Cerebellar cortex (tissue), 1 donor: ENCODE measurements at regions not wholly inside any gene's neighbourhood (a gene's known extent, or its start where the extent isn't known, plus 50 kb on each side); places are given as distances from the start of the nearest gene placed in this dataset.

ENCODE experiments used
- DNase-seq: peaks from one replicate; pipeline ENCODE4 v3.0.0-alpha.2; 2015; ENCODE audit warnings: low spot score

DNA sequence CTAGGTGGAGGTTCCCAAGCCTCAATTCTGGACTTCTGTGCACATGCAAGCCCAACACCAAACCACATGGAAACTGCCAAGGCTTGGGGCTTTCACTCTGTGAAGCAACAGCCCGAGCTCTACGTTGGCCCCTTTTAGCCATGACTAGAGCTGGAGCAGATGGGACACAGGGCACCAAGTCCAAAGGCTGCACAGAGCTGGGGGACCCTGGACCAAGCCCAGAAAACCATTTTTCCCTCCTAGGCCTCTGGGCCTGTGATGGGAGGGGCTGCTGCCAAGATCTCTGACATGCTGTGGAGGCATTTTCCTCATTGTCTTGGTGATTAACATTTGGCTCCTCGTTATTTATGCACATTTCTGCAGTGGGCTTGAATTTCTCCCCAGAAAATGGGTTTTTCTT lies 258.7 kb upstream of the ACTRT1 start:
- no peak for DNase-seq

DNA sequence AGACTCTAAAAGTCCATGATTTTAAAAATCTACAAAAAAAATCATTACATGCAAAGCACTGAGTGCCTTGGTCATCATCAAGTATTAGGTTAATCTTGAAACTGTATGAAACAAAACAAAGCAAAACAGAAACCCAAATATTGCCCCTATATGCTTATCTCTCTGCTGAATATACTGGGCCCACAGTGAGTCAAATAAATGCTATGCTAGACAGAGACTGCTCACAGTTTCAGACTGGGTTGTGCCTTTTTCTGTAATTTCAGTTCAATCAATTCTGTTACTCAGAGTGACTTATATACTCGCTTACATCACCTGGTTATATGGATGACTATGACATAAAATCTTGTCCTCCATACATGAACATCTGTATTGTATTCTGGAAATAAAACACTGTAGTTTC lies 257.1 kb upstream of the ACTRT1 start:
- DNase-seq: no peak

DNA sequence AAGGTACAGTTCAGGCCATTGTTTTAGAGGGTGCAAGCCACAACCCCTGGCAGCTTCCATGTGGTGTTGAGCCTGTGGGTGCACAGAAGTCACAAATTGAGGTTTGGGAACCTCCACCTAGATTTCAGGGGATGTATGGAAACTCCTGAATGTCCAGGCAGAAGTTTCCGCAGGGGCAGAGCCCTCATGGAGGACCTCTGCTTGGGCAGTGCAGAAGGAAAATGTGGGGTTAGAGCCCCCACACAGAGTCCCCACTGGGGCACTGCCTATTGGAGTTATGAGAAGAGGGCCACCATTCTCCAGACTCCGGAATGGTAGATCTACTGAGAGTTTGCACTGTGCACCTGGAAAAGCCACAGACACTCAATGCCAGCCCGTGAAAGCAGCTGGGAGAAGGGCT lies 242.0 kb upstream of the ACTRT1 start:
- no peak for DNase-seq

DNA sequence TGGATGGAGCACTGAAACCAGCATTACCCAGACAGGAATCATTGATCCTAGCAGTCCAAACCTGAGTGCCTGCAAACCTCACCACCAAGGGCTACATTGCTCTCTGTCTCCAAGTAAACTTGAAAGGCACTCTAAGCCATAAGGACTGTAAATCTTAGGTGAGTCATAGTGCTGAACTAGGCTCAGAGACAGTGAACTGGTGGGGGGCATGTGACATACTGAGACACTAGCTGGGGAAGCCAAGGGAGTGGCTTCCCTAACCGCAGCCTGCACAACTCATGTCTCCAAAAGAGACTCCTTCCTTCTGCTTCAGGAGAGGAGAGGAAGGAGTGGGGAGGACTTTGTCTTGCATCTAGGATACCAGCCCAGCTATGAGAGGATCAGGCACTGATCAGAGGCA lies 235.5 kb upstream of the ACTRT1 start:
- DNase-seq: no peak

DNA sequence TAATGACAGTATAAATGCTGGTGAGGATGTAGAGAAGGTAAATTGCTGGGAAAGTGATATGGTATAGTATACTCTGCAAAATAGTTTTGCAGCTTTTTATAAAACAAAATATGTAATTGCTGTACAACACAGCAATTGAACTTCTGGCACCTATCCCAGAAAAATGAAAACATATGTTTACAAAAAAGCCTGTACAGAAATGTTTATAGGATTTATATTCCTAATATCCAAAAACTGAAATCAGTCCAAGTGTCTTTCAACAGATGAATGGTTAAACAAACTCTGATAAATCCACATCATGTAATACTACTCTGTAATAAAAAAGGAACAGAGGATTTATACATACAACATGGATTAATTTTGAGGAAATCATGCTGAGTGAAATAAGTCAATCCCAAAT lies 198.4 kb upstream of the ACTRT1 start:
- no peak for DNase-seq

DNA sequence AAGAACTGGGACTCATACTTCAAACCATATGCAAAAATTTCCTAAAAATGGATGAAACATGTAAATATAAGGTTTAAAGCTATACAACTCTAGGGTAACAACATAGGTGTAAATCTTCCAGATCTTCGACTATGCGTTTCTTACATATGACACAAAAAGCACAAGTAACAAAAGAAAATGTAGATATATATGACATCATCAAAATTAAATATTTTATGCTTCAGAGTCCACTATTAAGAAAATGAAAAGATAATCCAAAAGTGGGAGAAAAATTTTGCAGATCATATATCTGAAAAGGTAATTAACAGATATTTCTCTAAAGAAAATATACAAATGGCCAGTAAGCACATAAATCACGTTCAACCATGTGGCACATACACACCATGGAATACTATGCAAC lies 164.2 kb upstream of the ACTRT1 start:
- no peak for DNase-seq

DNA sequence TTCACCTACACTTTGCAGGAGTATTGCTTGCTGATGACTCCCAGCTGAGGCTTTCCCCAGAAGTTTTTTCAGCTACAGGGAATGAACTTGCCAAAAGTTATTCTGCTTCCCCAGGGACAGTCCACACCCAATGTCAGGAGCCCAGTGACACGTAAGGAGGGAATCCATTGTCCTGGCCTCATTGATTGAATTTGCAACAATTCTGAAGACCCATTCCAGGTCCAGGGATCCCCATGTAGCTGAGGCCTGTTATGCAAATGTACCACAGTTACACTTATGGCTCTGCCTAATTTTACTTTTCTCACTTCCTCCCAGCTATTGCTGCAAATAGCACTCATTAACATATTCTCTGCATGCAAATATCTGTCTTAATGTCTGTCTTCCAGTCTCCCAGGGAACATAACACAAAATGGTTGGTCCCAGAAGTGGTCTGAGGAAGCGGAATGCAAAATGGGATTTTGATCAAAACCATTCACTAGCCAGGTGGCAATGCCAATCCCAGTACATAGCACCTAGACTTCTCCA lies 113.7 kb upstream of the ACTRT1 start:
- DNase-seq: no peak

DNA sequence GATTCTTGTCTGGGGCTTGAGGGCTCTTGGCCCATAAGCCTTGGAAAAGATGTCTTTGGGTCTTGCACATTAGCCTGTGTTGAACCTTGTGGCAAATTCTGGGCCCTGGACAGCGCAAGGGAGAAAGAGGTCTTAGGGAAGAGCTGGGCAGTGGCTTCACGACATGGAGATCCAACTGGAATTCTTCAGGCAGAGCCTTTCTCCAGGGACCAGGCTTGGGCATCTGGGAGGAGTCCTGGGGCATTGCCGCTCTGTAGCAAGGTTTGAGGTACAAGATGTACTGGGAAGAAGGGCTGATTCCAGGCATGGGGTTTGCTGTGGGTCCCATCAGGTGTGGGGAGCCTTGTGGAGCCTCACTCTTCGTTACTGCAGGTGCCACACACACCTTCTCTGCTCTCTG lies 104.0 kb upstream of the ACTRT1 start:
- DNase-seq: no peak

DNA sequence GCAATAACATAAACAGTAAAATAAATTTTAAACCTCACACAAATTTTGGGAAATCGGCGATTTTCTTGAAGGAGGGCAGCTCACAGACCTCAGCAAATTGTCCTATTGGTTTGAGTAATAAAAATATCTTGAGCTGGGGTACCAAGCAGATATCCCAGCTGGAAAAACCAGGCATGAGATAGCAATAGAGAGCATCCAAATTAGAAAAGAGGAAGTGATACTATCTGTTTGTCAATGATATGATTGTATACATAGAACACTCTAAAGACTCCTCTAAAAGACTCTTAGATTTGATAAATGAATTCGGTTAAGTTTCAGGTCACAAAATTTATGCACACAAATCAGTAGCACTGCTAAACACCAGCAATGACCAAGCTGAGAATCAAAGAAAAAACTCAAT lies 90.5 kb upstream of the ACTRT1 start:
- DNase-seq: no peak

DNA sequence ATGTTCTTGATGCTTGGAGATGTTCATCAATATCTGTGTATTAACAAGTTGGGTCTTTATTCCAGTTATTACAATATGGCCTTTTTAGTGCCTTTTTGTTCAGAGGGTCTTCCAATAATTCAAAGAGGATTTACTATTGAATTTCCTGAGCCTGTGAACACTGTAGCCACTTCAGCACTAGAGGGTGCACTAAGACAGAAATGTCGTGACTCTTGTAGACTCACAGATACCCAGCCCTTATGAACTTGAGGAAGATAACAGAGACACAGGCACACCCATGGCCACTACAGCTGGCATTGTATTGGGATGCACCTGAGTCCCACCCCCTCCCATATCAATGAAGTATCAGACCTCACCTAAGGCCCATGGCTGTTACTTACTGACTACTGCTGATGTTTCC lies 54.4 kb upstream of the ACTRT1 start:
- DNase-seq: peak; percentile 0

DNA sequence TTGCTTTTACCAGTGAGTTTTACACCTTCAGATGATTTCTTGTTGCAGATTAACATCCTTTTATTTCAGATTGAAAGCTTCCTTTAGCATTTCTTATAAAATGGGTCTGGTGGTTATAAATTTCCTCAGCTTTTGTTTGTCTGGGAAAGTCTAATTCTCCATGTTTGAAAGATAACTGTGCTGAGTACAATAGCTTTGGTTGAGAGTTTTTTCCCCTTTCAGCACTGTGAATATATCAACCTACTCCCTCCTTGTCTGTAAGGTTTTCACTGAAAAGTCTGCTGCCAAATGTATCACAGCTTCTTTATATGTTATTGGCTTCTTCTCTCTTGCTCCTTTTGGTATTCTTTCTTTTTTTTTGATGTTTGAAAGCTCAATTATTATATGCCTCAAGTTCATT lies 53.5 kb upstream of the ACTRT1 start:
- no peak for DNase-seq
